Hepatocyte (in vitro differentiated cells): ENCODE measurements at regions not wholly inside any gene's neighbourhood (a gene's known extent, or its start where the extent isn't known, plus 50 kb on each side); places are given as distances from the start of the nearest gene placed in this dataset.

Source experiments
- DNase-seq: peaks from one replicate; pipeline ENCODE4 v3.0.0-alpha.2; 2016; ENCODE audit warnings: low spot score
- H2AFZ ChIP-seq: fragments of 200-600 bp; sonication (generic); 2 replicates; pipeline ENCODE4 v1.6.0; 2016; ENCODE audit warnings: antibody characterized with exemption, mild to moderate bottlenecking
- H3K27ac ChIP-seq: fragments of 200-600 bp; sonication (generic); 2 replicates; pipeline ENCODE4 v1.5.1; 2016; ENCODE audit warnings: mild to moderate bottlenecking
- H3K27me3 ChIP-seq: fragments of 200-600 bp; sonication (generic); 2 replicates; pipeline ENCODE4 v1.6.1; 2016
- H3K36me3 ChIP-seq: fragments of 200-600 bp; sonication (generic); replicated peaks from 2 replicates; pipeline ENCODE4 v1.5.1; 2016; ENCODE audit warnings: low read depth; ENCODE audit not compliant: insufficient read depth
- H3K4me1 ChIP-seq: fragments of 200-600 bp; sonication (generic); 2 replicates; pipeline ENCODE4 v1.5.1; 2016; ENCODE audit warnings: mild to moderate bottlenecking, moderate library complexity; ENCODE audit not compliant: insufficient read depth
- H3K4me2 ChIP-seq: fragments of 200-600 bp; sonication (generic); 2 replicates; pipeline ENCODE4 v1.6.0; 2016
- H3K4me3 ChIP-seq: fragments of 200-600 bp; sonication (generic); 2 replicates; pipeline ENCODE4 v1.5.1; 2016; ENCODE audit warnings: mild to moderate bottlenecking
- H3K79me2 ChIP-seq: fragments of 200-600 bp; sonication (generic); 2 replicates; pipeline ENCODE4 v1.6.0; 2017; ENCODE audit warnings: mild to moderate bottlenecking
- H3K9me2 ChIP-seq: fragments of 200-600 bp; sonication (generic); replicated peaks from 2 replicates; pipeline ENCODE4 v1.6.0; 2017; ENCODE audit warnings: mild to moderate bottlenecking; ENCODE audit not compliant: insufficient read depth
- H3K9me3 ChIP-seq: fragments of 200-600 bp; sonication (generic); 2 replicates; pipeline ENCODE4 v1.5.1; 2016; ENCODE audit warnings: low read depth, mild to moderate bottlenecking
- H4K20me1 ChIP-seq: fragments of 200-600 bp; sonication (generic); 2 replicates; pipeline ENCODE4 v1.6.0; 2016; ENCODE audit warnings: mild to moderate bottlenecking; ENCODE audit not compliant: insufficient read depth, poor library complexity, severe bottlenecking
- CTCF ChIP-seq: fragments of 200-600 bp; sonication (generic); IDR thresholded peaks from 2 replicates; pipeline ENCODE4 v1.5.1; 2016; ENCODE audit warnings: antibody characterized with exemption, mild to moderate bottlenecking; ENCODE audit not compliant: poor library complexity
- EZH2 ChIP-seq: fragments of 200-600 bp; sonication (generic); IDR thresholded peaks from 2 replicates; pipeline ENCODE4 v1.6.1; 2016; ENCODE audit warnings: antibody characterized with exemption, mild to moderate bottlenecking, borderline replicate concordance
- EZH2phosphoT487 ChIP-seq: fragments of 200-600 bp; sonication (generic); IDR thresholded peaks from one replicate; pipeline ENCODE4 v1.6.1; 2018; ENCODE audit warnings: antibody characterized with exemption, mild to moderate bottlenecking, low read depth, moderate library complexity; ENCODE audit not compliant: unreplicated experiment, severe bottlenecking
- WGBS: methylation state at CpG from one replicate; pipeline ENCODE4 v1.1.6; 2016; ENCODE audit warnings: low lambda C conversion rate; ENCODE audit errors: missing lambda C conversion rate; 5-methylcytosine and 5-hydroxymethylcytosine counted together

- Histone ChIP-seq H3K4me1 (peaks cover 8% of the 10 kb centered on the region), H3K27ac (no peak overlapping the region), H2AFZ (no peak overlapping the region), H3K79me2 (no peaks in the 10 kb centered on the region), H3K4me2 (no peak overlapping the region), H3K36me3 (no peaks in the 10 kb centered on the region), H3K27me3 (no peaks in the 10 kb centered on the region), H3K4me3 (no peak overlapping the region), H4K20me1 (no peaks in the 10 kb centered on the region), H3K9me2 (no peaks in the 10 kb centered on the region), H3K9me3 (no peaks in the 10 kb centered on the region)
- WGBS, result 63% methylated on average over 5 of the region's 5 CpGs
- TF ChIP-seq EZH2 (no peak), EZH2phosphoT487 (no peak), CTCF (no peak)
- no peak for DNase-seq
Measured at GRCh38 chr2:136212426-136213378, 94.8 kb upstream of the CXCR4 start.

GRCh38 chr2:136211701-136212100, 93.8 kb upstream of the CXCR4 start:
- no peak for DNase-seq
- Histone ChIP-seq H3K79me2 (no peaks in the 10 kb centered on the region), H3K9me2 (no peaks in the 10 kb centered on the region), H2AFZ (no peak overlapping the region), H3K36me3 (no peaks in the 10 kb centered on the region), H3K9me3 (no peaks in the 10 kb centered on the region), H3K4me2 (no peak overlapping the region), H3K4me1 (peaks cover 8% of the 10 kb centered on the region), H3K4me3 (no peak overlapping the region), H3K27me3 (no peaks in the 10 kb centered on the region), H3K27ac (no peak overlapping the region), H4K20me1 (no peaks in the 10 kb centered on the region)
- TF ChIP-seq CTCF, result no peak
- TF ChIP-seq EZH2, result no peak
- TF ChIP-seq EZH2phosphoT487, result no peak

GRCh38 chr2:136210822-136211221, 92.9 kb upstream of the CXCR4 start:
- Histone ChIP-seq H3K79me2 (no peaks in the 10 kb centered on the region), H2AFZ (no peak overlapping the region), H3K4me3 (no peak overlapping the region), H3K4me1 (peaks cover 8% of the 10 kb centered on the region), H3K9me3 (no peaks in the 10 kb centered on the region), H3K36me3 (no peaks in the 10 kb centered on the region), H4K20me1 (no peaks in the 10 kb centered on the region), H3K27ac (no peak overlapping the region), H3K9me2 (no peaks in the 10 kb centered on the region), H3K27me3 (no peaks in the 10 kb centered on the region), H3K4me2 (no peak overlapping the region)
- no peak for TF ChIP-seq CTCF
- no peak for TF ChIP-seq EZH2
- no peak for TF ChIP-seq EZH2phosphoT487
- no peak for DNase-seq
